ENCODE measurements at regions not wholly inside any gene's neighbourhood (a gene's known extent, or its start where the extent isn't known, plus 50 kb on each side); places are given as distances from the start of the nearest gene placed in this dataset.

DNA sequence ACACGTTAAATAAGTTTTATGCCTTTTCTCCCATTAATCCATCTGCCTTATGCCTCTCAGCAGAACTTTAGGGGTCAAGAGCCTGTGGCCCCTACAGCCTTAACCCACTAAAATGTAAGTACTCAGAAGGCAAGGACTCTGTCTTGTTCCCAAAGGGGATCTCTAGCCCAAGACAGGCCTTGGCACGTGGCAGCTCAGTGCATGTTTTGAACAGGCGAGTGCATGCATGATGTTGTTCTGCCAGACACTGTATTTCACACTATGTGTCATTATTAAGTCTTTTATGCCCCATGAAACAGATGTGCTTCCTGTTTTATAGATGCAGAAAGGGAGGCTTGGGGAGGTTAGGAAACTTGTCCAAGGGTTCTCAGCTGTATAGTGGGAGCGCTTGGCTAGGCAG is 102.8 kb downstream of the ETS2 start:
- H3K4me1 Mint-ChIP-seq (ENCODE audit: insufficient read depth, unreplicated experiment): peaks cover 39% of the 10 kb centered on the region
- no peak overlapping the region for H3K4me3 Mint-ChIP-seq (ENCODE audit: unreplicated experiment)
- peaks cover 6% of the 10 kb centered on the region for H3K36me3 Mint-ChIP-seq (ENCODE audit: insufficient read depth, unreplicated experiment)
- H3K27ac Mint-ChIP-seq (ENCODE audit: low read depth, unreplicated experiment): peak overlapping the region; percentile 98
- H3K9me3 Mint-ChIP-seq (ENCODE audit: unreplicated experiment): peaks cover 7% of the 10 kb centered on the region
- ChIA-PET POLR2A (interaction anchor here (0.7 to 12.7 kb wide), 20 partner anchors 9 to 747 kb away, joined by 3 to 188 read pairs (median 7); partner anchors contain the start of gene ETS2), CTCF (interaction anchor here (0.8 to 1.7 kb wide), 3 partner anchors 48 to 218 kb away, joined by 3 to 5 read pairs (median 4); no protein-coding TSS in a partner anchor)
- BruUV-seq (replicated peaks): no TSS peak
- TF ChIP-seq, protein P1, sequence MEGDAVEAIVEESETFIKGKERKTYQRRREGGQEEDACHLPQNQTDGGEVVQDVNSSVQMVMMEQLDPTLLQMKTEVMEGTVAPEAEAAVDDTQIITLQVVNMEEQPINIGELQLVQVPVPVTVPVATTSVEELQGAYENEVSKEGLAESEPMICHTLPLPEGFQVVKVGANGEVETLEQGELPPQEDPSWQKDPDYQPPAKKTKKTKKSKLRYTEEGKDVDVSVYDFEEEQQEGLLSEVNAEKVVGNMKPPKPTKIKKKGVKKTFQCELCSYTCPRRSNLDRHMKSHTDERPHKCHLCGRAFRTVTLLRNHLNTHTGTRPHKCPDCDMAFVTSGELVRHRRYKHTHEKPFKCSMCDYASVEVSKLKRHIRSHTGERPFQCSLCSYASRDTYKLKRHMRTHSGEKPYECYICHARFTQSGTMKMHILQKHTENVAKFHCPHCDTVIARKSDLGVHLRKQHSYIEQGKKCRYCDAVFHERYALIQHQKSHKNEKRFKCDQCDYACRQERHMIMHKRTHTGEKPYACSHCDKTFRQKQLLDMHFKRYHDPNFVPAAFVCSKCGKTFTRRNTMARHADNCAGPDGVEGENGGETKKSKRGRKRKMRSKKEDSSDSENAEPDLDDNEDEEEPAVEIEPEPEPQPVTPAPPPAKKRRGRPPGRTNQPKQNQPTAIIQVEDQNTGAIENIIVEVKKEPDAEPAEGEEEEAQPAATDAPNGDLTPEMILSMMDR (IDR thresholded peaks at IDR 0.05; ENCODE audit: unreplicated experiment): no peak
- H3K27me3 Mint-ChIP-seq (ENCODE audit: insufficient read depth, unreplicated experiment): no peaks in the 10 kb centered on the region
- no peak for DNase-seq (ENCODE audit: unreplicated experiment)
- intact Hi-C loops (cut with micrococcal nuclease): no loop called here

DNA sequence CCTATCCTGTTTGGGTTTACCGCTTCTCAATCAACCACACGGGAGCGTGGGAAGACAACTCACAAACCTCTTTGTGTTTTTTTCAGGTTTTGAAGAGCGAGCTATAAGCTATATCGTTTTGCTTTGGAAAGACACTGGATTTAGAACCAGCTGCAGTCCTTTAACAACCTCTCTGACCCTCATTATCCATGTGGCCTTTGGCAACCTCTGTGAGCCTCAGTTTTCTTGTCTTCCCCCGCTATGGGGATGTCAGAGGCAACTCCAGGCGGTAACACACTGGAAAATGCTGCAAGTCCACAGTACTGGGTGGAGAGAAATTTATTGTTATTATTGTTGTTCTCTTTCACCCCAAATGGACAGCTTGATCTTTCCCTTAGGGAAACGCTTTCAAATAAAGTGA is 100.0 kb downstream of the ETS2 start:
- BruUV-seq (replicated peaks): no TSS peak
- H3K4me1 Mint-ChIP-seq (ENCODE audit: insufficient read depth, unreplicated experiment): peaks cover 54% of the 10 kb centered on the region

DNA sequence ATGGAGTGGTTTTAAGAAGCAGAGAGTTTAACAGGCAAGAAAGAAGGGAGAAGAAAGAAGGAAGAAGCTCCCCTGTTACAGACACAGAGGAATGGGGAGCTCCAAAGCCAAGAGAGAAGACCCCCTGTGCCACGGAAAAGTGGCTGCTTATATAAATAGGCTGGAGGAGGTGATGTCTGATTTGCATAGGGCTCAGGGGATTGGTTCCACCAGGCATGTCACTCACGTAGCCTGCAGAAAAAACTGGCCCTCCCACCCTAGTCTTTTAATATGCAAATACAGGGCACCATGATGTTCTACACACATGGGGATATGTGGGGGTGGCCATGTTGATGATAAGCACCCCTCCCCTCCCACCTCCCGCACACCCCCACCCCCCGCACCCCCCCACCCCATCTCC is 99.6 kb downstream of the ETS2 start:
- intact Hi-C loops (cut with micrococcal nuclease): no loop called here
- Mint-ChIP-seq H3K27me3 (ENCODE audit: insufficient read depth, unreplicated experiment) (no peaks in the 10 kb centered on the region), H3K27ac (ENCODE audit: low read depth, unreplicated experiment) (peak overlapping the region; percentile 99), H3K36me3 (ENCODE audit: insufficient read depth, unreplicated experiment) (no peaks in the 10 kb centered on the region), H3K4me3 (ENCODE audit: unreplicated experiment) (no peak overlapping the region), H3K9me3 (ENCODE audit: unreplicated experiment) (peaks cover 7% of the 10 kb centered on the region), H3K4me1 (ENCODE audit: insufficient read depth, unreplicated experiment) (peaks cover 54% of the 10 kb centered on the region)
- TF ChIP-seq, protein P1 (IDR thresholded peaks at IDR 0.05; ENCODE audit: unreplicated experiment): no peak
- ChIA-PET POLR2A (interaction anchor here (0.8 to 12.7 kb wide), 15 partner anchors 8 to 233 kb away, joined by 3 to 188 read pairs (median 15); partner anchors contain the start of gene ETS2), CTCF (interaction anchor here (0.7 to 1.5 kb wide), 5 partner anchors 85 to 232 kb away, joined by 3 to 6 read pairs (median 3); no protein-coding TSS in a partner anchor)
- no TSS peak for BruUV-seq (replicated peaks)
- DNase-seq (ENCODE audit: unreplicated experiment): no peak

More for the DNA sequence above, 100.0 kb downstream of the ETS2 start:
- no peak for DNase-seq (ENCODE audit: unreplicated experiment)
- Mint-ChIP-seq H3K27me3 (ENCODE audit: insufficient read depth, unreplicated experiment) (no peaks in the 10 kb centered on the region), H3K4me3 (ENCODE audit: unreplicated experiment) (no peak overlapping the region), H3K27ac (ENCODE audit: low read depth, unreplicated experiment) (peak overlapping the region; percentile 98), H3K36me3 (ENCODE audit: insufficient read depth, unreplicated experiment) (no peaks in the 10 kb centered on the region), H3K9me3 (ENCODE audit: unreplicated experiment) (peaks cover 7% of the 10 kb centered on the region)
- intact Hi-C loops (cut with micrococcal nuclease): no loop called here
- CTCF ChIA-PET: interaction anchor here (0.7 to 1.5 kb wide), 6 partner anchors 51 to 232 kb away, joined by 3 to 6 read pairs (median 3); no protein-coding TSS in a partner anchor
- POLR2A ChIA-PET: interaction anchor here (1.0 to 12.7 kb wide), 11 partner anchors 17 to 142 kb away, joined by 3 to 188 read pairs (median 20); partner anchors contain the start of gene ETS2
- TF ChIP-seq, protein P1 (IDR thresholded peaks at IDR 0.05; ENCODE audit: unreplicated experiment): no peak

DNA sequence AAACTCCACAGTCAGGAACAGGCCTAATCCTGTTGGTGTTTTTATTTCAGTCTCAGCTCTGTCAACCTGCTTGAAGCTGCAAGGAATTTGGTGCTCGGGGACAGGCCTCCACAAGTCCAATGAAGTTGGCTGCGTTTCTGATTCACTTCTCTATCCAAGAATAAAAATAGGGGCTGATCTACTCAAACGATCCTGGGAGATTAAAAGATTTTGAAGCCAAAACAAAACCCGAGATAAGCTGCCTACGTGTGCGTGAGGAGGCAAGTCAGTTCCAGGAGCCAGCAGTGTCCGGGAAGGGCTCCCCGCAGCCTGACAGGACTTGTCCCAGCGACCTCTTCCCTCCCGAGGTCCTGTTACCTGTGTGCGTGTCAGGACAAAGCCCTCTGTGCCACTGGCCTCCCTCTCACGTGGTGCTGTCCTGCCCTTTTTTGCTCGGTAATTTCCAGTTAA is 98.0 kb downstream of the ETS2 start:
- POLR2A ChIA-PET: interaction anchor here (0.6 to 12.7 kb wide), 40 partner anchors 8 to 1023 kb away, joined by 3 to 188 read pairs (median 6); partner anchors contain the start of genes ETS2 and PSMG1
- BruUV-seq (replicated peaks): no TSS peak
- TF ChIP-seq, protein P1 (IDR thresholded peaks at IDR 0.05; ENCODE audit: unreplicated experiment): no peak
- CTCF ChIA-PET: interaction anchor here (0.6 to 1.0 kb wide), 3 partner anchors 117 to 222 kb away, joined by 3 to 4 read pairs (median 3); no protein-coding TSS in a partner anchor
- intact Hi-C loops (cut with micrococcal nuclease): no loop called here
- H3K9me3 Mint-ChIP-seq (ENCODE audit: unreplicated experiment): peaks cover 12% of the 10 kb centered on the region
- H3K27me3 Mint-ChIP-seq (ENCODE audit: insufficient read depth, unreplicated experiment): no peaks in the 10 kb centered on the region
- peak overlapping the region; percentile 99 for H3K27ac Mint-ChIP-seq (ENCODE audit: low read depth, unreplicated experiment)
- peak; percentile 98 for DNase-seq (ENCODE audit: unreplicated experiment)
- H3K4me3 Mint-ChIP-seq (ENCODE audit: unreplicated experiment): peak overlapping the region; percentile 28
- H3K36me3 Mint-ChIP-seq (ENCODE audit: insufficient read depth, unreplicated experiment): no peaks in the 10 kb centered on the region
- H3K4me1 Mint-ChIP-seq (ENCODE audit: insufficient read depth, unreplicated experiment): peaks cover 59% of the 10 kb centered on the region
